SK-N-SH treated with all-trans-retinoic acid at 6 μM for 48 hours (cell line): ENCODE measurements at regions not wholly inside any gene's neighbourhood (a gene's known extent, or its start where the extent isn't known, plus 50 kb on each side); places are given as distances from the start of the nearest gene placed in this dataset.

ENCODE experiments used
- ARNTL ChIP-seq: fragments of 450-650 bp; formaldehyde crosslinking; IDR thresholded peaks from 2 replicates; pipeline ENCODE4 v1.5.0; 2020; ENCODE audit warnings: low read depth, mild to moderate bottlenecking, moderate library complexity, borderline replicate concordance
- CREB5 ChIP-seq: fragments of 250-450 bp; sonication (Bioruptor Pico); IDR thresholded peaks from 2 replicates; pipeline ENCODE4 v1.5.1; 2020; ENCODE audit warnings: low read depth, mild to moderate bottlenecking, moderate library complexity
- CSRNP3 ChIP-seq: fragments of 250-450 bp; sonication (Bioruptor Pico); IDR thresholded peaks from 2 replicates; pipeline ENCODE4 v1.5.1; 2021; ENCODE audit warnings: mild to moderate bottlenecking, moderate library complexity
- ISL1 ChIP-seq: fragments of 250-450 bp; sonication (Bioruptor Pico); IDR thresholded peaks from 2 replicates; pipeline ENCODE4 v2.1.2; 2022; ENCODE audit warnings: mild to moderate bottlenecking, moderate library complexity
- RARB ChIP-seq: fragments of 250-450 bp; sonication (Bioruptor Pico); IDR thresholded peaks from 2 replicates; pipeline ENCODE4 v1.8.0; 2021; ENCODE audit warnings: mild to moderate bottlenecking, moderate library complexity
- SNAI2 ChIP-seq: fragments of 250-450 bp; sonication (Bioruptor Pico); IDR thresholded peaks from 2 replicates; pipeline ENCODE4 v1.5.0; 2020; ENCODE audit warnings: mild to moderate bottlenecking, moderate library complexity
- TCF4 ChIP-seq: fragments of 250-450 bp; sonication (Bioruptor Pico); IDR thresholded peaks from 2 replicates; pipeline ENCODE4 v1.8.0; 2021; ENCODE audit warnings: mild to moderate bottlenecking, moderate library complexity, borderline replicate concordance
- TOX ChIP-seq: fragments of 250-450 bp; sonication (Bioruptor Pico); IDR thresholded peaks from 2 replicates; pipeline ENCODE4 v1.8.0; 2021; ENCODE audit warnings: mild to moderate bottlenecking, moderate library complexity, borderline replicate concordance
- ZC3H10 ChIP-seq: fragments of 250-450 bp; sonication (Bioruptor Pico); IDR thresholded peaks from 2 replicates; pipeline ENCODE4 v1.5.1; 2021; ENCODE audit warnings: mild to moderate bottlenecking, moderate library complexity
- ZFP3 ChIP-seq: fragments of 250-450 bp; sonication (Bioruptor Pico); IDR thresholded peaks from 2 replicates; pipeline ENCODE4 v1.5.0; 2020; ENCODE audit warnings: mild to moderate bottlenecking, moderate library complexity
- TF ChIP-seq, protein P1 (sequence below): fragments of 250-450 bp; sonication (Bioruptor Pico); IDR thresholded peaks from 2 replicates; pipeline ENCODE4 v1.8.0; 2020; ENCODE audit warnings: mild to moderate bottlenecking, moderate library complexity, borderline replicate concordance
- TF ChIP-seq, protein P2 (sequence below): fragments of 250-450 bp; sonication (Bioruptor Pico); IDR thresholded peaks from 2 replicates; pipeline ENCODE4 v1.5.0; 2020; ENCODE audit warnings: mild to moderate bottlenecking, moderate library complexity

DNA sequence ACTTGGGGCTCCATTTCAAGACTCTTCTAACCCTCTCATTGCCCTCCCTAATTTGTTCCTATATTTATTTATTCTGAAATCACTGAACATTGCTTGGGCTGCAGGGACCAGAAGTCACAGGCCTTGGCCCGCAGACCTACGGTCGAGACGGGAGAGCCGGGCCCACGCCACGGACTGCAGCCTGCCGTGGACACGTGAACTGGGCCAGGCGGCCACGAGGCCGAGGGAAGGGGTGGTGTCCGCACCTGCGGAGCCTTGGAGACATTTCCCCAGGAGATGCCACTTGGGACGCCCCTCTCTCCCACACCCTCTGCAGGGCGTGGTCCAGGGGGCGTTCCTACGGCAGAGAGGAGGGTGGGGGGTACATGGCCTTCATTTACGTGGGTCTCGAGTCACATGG is 463.9 kb downstream of the ICE1 start:
- TF ChIP-seq ZFP3 (CRISPR knock-in tag): no peak
- TF ChIP-seq ZC3H10 (CRISPR knock-in tag): no peak
- TF ChIP-seq CREB5 (CRISPR knock-in tag): no peak
- TF ChIP-seq, protein P1, sequence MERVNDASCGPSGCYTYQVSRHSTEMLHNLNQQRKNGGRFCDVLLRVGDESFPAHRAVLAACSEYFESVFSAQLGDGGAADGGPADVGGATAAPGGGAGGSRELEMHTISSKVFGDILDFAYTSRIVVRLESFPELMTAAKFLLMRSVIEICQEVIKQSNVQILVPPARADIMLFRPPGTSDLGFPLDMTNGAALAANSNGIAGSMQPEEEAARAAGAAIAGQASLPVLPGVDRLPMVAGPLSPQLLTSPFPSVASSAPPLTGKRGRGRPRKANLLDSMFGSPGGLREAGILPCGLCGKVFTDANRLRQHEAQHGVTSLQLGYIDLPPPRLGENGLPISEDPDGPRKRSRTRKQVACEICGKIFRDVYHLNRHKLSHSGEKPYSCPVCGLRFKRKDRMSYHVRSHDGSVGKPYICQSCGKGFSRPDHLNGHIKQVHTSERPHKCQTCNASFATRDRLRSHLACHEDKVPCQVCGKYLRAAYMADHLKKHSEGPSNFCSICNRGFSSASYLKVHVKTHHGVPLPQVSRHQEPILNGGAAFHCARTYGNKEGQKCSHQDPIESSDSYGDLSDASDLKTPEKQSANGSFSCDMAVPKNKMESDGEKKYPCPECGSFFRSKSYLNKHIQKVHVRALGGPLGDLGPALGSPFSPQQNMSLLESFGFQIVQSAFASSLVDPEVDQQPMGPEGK (CRISPR knock-in tag): no peak
- no peak for TF ChIP-seq RARB (CRISPR knock-in tag)
- TF ChIP-seq ARNTL: no peak
- no peak for TF ChIP-seq SNAI2 (CRISPR knock-in tag)
- TF ChIP-seq TCF4 (CRISPR knock-in tag): no peak
- TF ChIP-seq ISL1 (CRISPR knock-in tag): no peak
- TF ChIP-seq, protein P2, sequence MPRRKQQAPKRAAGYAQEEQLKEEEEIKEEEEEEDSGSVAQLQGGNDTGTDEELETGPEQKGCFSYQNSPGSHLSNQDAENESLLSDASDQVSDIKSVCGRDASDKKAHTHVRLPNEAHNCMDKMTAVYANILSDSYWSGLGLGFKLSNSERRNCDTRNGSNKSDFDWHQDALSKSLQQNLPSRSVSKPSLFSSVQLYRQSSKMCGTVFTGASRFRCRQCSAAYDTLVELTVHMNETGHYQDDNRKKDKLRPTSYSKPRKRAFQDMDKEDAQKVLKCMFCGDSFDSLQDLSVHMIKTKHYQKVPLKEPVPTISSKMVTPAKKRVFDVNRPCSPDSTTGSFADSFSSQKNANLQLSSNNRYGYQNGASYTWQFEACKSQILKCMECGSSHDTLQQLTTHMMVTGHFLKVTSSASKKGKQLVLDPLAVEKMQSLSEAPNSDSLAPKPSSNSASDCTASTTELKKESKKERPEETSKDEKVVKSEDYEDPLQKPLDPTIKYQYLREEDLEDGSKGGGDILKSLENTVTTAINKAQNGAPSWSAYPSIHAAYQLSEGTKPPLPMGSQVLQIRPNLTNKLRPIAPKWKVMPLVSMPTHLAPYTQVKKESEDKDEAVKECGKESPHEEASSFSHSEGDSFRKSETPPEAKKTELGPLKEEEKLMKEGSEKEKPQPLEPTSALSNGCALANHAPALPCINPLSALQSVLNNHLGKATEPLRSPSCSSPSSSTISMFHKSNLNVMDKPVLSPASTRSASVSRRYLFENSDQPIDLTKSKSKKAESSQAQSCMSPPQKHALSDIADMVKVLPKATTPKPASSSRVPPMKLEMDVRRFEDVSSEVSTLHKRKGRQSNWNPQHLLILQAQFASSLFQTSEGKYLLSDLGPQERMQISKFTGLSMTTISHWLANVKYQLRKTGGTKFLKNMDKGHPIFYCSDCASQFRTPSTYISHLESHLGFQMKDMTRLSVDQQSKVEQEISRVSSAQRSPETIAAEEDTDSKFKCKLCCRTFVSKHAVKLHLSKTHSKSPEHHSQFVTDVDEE (CRISPR knock-in tag): no peak
- no peak for TF ChIP-seq CSRNP3 (CRISPR knock-in tag)
- TF ChIP-seq TOX (CRISPR knock-in tag): no peak
